H1 (cell line): ENCODE measurements at regions not wholly inside any gene's neighbourhood (a gene's known extent, or its start where the extent isn't known, plus 50 kb on each side); places are given as distances from the start of the nearest gene placed in this dataset.

Experiments
- CHD2 ChIP-seq: IDR thresholded peaks from 2 replicates; pipeline ENCODE4 v1.6.1; 2012; ENCODE audit warnings: low read length, improper control_type of control experiment
- CTCF ChIP-seq, 3 experiments: IDR thresholded peaks; 1 replicate in 2 of 3; 2 replicates in 1 of 3; pipeline versions ENCODE4 v1.5.1 to v1.6.1; 2011; ENCODE audit warnings: low read length in 3 of 3, mild to moderate bottlenecking in 3 of 3, inconsistent platforms in 2 of 3, low read depth in 1 of 3, moderate library complexity in 1 of 3; ENCODE audit not compliant: insufficient read depth in 1 of 3; ENCODE audit errors: control extremely low read depth in 1 of 3
- EP300 ChIP-seq, 2 experiments: IDR thresholded peaks; 1 replicate in 1 of 2; 2 replicates in 1 of 2; pipeline ENCODE4 v1.6.1; 2011 to 2012; ENCODE audit warnings: low read depth in 2 of 2, low read length in 2 of 2, mild to moderate bottlenecking in 2 of 2, borderline replicate concordance in 1 of 2, inconsistent platforms in 1 of 2, moderate library complexity in 1 of 2
- HDAC2 ChIP-seq, 2 experiments: fragments of 300-600 bp in 1 of 2; sonication (generic) in 1 of 2; IDR thresholded peaks; 2 replicates each; pipeline ENCODE4 v1.6.1; 2011 to 2012; ENCODE audit warnings: low read depth in 2 of 2, low read length in 2 of 2, mild to moderate bottlenecking in 2 of 2, moderate library complexity in 2 of 2, borderline replicate concordance in 1 of 2, inconsistent platforms in 1 of 2
- POLR2A ChIP-seq, 2 experiments: IDR thresholded peaks; 1 replicate in 1 of 2; 2 replicates in 1 of 2; pipeline ENCODE4 v1.6.1; 2011; ENCODE audit warnings: low read depth in 2 of 2, low read length in 2 of 2, mild to moderate bottlenecking in 2 of 2; ENCODE audit errors: control extremely low read depth in 1 of 2
- POLR2AphosphoS5 ChIP-seq: IDR thresholded peaks from 2 replicates; pipeline ENCODE4 v1.6.1; 2011; ENCODE audit warnings: low read depth, low read length
- RAD21 ChIP-seq, 2 experiments: IDR thresholded peaks in 1 of 2; conservative IDR thresholded peaks in 1 of 2; 2 replicates each; pipeline ENCODE4 v1.6.1; 2011; ENCODE audit warnings: low read depth in 2 of 2, low read length in 2 of 2, improper control_type of control experiment in 1 of 2, inconsistent platforms in 1 of 2, mild to moderate bottlenecking in 1 of 2, moderate library complexity in 1 of 2
- TBP ChIP-seq: IDR thresholded peaks from 2 replicates; pipeline ENCODE4 v1.6.1; 2011; ENCODE audit warnings: low read depth, low read length, improper control_type of control experiment
- YY1 ChIP-seq: IDR thresholded peaks from 2 replicates; pipeline ENCODE4 v1.6.1; 2011; ENCODE audit warnings: low read depth, mild to moderate bottlenecking, low read length
- TF ChIP-seq, protein P1 (sequence below): IDR thresholded peaks from 2 replicates; pipeline ENCODE4 v1.6.1; 2012; ENCODE audit warnings: inconsistent platforms

GRCh38 chr5:92916036-92916435 is 665.0 kb downstream of the NR2F1-AS1 start:
- no peak for TF ChIP-seq POLR2A (IDR thresholded peaks at IDR 0.05; ENCODE audit: control extremely low read depth in 1 of 2, low read depth in 2 of 2, low read length in 2 of 2)
- TF ChIP-seq CHD2: no peak
- TF ChIP-seq EP300 (IDR thresholded peaks at IDR 0.05; ENCODE audit: borderline replicate concordance in 1 of 2, low read depth in 2 of 2, low read length in 2 of 2): no peak
- no peak for TF ChIP-seq TBP
- TF ChIP-seq POLR2AphosphoS5: no peak
- TF ChIP-seq CTCF (IDR thresholded peaks at IDR 0.05; ENCODE audit: control extremely low read depth in 1 of 3, insufficient read depth in 1 of 3, low read depth in 1 of 3, low read length in 3 of 3): no peak
- no peak for TF ChIP-seq HDAC2 (IDR thresholded peaks at IDR 0.05; ENCODE audit: borderline replicate concordance in 1 of 2, low read depth in 2 of 2, low read length in 2 of 2)
- TF ChIP-seq YY1: no peak
- TF ChIP-seq, protein P1, sequence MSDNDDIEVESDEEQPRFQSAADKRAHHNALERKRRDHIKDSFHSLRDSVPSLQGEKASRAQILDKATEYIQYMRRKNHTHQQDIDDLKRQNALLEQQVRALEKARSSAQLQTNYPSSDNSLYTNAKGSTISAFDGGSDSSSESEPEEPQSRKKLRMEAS: no peak
- TF ChIP-seq RAD21 (IDR thresholded peaks at IDR 0.05 in 1 of 2, conservative IDR thresholded peaks at IDR 0.05 in 1 of 2; ENCODE audit: low read depth in 2 of 2, low read length in 2 of 2): no peak
